Stimulated activated memory B cell treated with anti-CD40 and anti-IgM and Interleukin-4, amounts not matched to agents 10 μg/mL and 1 μg/mL and 100 μg/mL, for 72 hours (primary cell): ENCODE measurements at regions not wholly inside any gene's neighbourhood (a gene's known extent, or its start where the extent isn't known, plus 50 kb on each side); places are given as distances from the start of the nearest gene placed in this dataset.
"Not testable (repeated sequence)": the region's sequence is repeated elsewhere in the genome, so short reads cannot be mapped to it uniquely, and the experiment has no call there.

Source experiments
- ATAC-seq: fragments of 150-1000 bp; cut with Tn5 transposase; 2 replicates; pipeline ENCODE4 v1.10.0; 2021
- H3K27ac Mint-ChIP-seq: one replicate; pipeline ENCODE4 v1.8.0; 2022; ENCODE audit warnings: mild to moderate bottlenecking, mixed read lengths
- H3K27me3 Mint-ChIP-seq: one replicate; pipeline ENCODE4 v1.8.0; 2022; ENCODE audit warnings: mixed read lengths
- H3K36me3 Mint-ChIP-seq: one replicate; pipeline ENCODE4 v1.8.0; 2022; ENCODE audit warnings: mixed read lengths
- H3K4me1 Mint-ChIP-seq: one replicate; pipeline ENCODE4 v1.8.0; 2022; ENCODE audit warnings: mixed read lengths
- H3K4me3 Mint-ChIP-seq: one replicate; pipeline ENCODE4 v1.8.0; 2022; ENCODE audit warnings: mild to moderate bottlenecking, moderate library complexity, mixed read lengths
- H3K9me3 Mint-ChIP-seq: one replicate; pipeline ENCODE4 v1.8.0; 2022; ENCODE audit warnings: mixed read lengths

DNA sequence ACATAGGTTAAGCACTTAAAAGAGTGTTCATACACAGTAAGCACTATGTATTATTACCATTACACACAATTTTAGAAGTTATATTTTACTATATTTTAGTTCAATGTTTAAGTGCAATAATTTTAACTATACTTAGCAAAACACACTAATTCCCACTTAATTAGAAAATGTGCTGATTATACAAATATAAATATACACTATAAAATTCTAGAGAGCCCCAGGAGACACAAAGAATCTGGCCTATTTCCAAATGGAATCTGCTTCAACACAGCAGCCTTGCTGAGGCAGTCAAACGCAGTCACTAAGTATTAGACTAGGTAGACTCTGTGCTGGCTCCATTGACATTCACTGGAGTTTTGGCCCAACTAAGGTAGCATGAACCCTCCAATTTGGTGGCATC is 160.9 kb downstream of the CETN3 start:
- no peaks in the 10 kb centered on the region for H3K4me1 Mint-ChIP-seq
- H3K36me3 Mint-ChIP-seq = no peaks in the 10 kb centered on the region
- no peak for ATAC-seq
- no peaks in the 10 kb centered on the region for H3K27me3 Mint-ChIP-seq
- H3K4me3 Mint-ChIP-seq = no peak overlapping the region
- no peak overlapping the region for H3K27ac Mint-ChIP-seq
- no peaks in the 10 kb centered on the region for H3K9me3 Mint-ChIP-seq

DNA sequence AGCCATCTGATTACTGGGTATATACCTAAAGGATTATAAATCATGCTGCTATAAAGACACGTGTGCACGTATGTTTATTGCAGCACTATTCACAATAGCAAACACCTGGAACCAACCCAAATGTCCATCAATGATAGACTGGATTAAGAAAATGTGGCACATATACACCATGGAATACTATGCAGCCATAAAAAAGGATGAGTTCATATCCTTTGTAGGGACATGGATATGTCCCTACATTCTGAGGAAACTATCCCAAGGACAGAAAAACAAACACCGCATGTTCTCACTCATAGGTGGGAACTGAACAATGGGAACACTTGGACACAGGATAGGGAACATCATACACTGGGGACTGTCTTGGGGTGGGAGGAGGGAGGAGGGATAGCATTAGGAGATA is 165.7 kb downstream of the CETN3 start:
- not testable (repeated sequence) for H3K4me1 Mint-ChIP-seq, H3K4me3 Mint-ChIP-seq, H3K27ac Mint-ChIP-seq, H3K27me3 Mint-ChIP-seq, ATAC-seq, H3K36me3 Mint-ChIP-seq, H3K9me3 Mint-ChIP-seq

GRCh38 chr5:90233476-90233875 is 176.1 kb downstream of the CETN3 start:
- no peaks in the 10 kb centered on the region for H3K36me3 Mint-ChIP-seq
- no peak overlapping the region for H3K4me3 Mint-ChIP-seq
- H3K4me1 Mint-ChIP-seq = no peaks in the 10 kb centered on the region
- H3K9me3 Mint-ChIP-seq = no peaks in the 10 kb centered on the region
- H3K27ac Mint-ChIP-seq = no peak overlapping the region
- ATAC-seq = no peak
- H3K27me3 Mint-ChIP-seq = peaks cover 7% of the 10 kb centered on the region

DNA sequence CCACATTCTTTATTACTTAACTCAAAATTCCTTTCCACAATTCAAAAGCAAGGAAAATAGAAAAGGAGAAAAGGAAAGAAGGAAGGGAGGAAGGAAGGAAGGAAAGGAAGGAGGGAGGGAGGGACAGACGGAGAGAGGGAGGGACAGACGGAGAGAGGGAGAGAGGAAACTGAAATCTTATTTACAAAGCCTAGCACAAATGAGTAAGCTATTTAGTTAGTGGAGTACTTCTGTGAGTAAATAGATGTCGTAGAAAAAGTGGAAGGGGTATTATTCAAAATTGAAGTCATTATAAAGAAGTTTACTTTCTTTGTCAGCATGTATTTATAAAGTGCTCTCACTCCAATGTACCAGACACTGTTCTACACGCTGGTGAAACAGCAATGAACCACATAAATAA is 177.9 kb downstream of the CETN3 start:
- no peaks in the 10 kb centered on the region for H3K9me3 Mint-ChIP-seq
- H3K27me3 Mint-ChIP-seq = peaks cover 11% of the 10 kb centered on the region
- ATAC-seq = no peak
- H3K4me1 Mint-ChIP-seq = no peaks in the 10 kb centered on the region
- no peak overlapping the region for H3K27ac Mint-ChIP-seq
- no peak overlapping the region for H3K4me3 Mint-ChIP-seq
- H3K36me3 Mint-ChIP-seq = no peaks in the 10 kb centered on the region

- Mint-ChIP-seq H3K27me3 (peaks cover 11% of the 10 kb centered on the region), H3K4me1 (no peaks in the 10 kb centered on the region), H3K27ac (no peak overlapping the region), H3K9me3 (no peaks in the 10 kb centered on the region), H3K36me3 (no peaks in the 10 kb centered on the region), H3K4me3 (no peak overlapping the region)
- peak; percentile 40 for ATAC-seq
These were observed 181.9 kb downstream of the CETN3 start for GRCh38 chr5:90227683-90228082.

DNA sequence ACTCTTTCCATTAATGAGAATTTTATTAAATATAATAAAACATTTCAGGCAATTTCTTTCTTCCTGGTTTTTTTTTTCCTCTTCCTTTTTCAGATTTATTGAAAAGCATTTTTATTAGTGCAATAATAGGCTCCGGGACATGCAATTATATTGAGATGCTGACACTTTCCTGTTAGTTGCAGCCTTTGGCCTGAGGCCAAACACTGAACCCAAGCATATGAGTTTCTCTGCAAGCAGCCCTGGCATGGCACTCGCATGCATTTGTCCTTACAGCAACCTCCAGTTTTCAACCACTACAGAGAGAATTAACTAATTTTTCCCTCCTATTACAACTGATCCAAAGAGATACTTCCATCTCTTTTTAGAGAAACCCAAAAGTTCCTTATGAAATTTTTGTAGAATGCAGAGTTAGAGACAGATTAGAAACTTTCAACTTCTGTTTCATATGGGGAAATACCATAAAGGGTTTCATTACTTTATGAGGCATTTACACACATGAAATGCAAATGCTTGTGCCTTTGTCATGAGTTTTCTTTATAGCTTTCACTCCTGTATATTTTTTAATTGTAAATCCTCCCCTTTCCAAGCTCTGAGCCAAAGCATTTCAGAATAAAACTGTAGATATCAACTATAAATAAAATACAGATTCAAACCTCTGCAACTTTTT is 183.0 kb downstream of the CETN3 start:
- no peak for ATAC-seq
- Mint-ChIP-seq H3K9me3 (no peaks in the 10 kb centered on the region), H3K27ac (no peak overlapping the region), H3K27me3 (peaks cover 11% of the 10 kb centered on the region), H3K36me3 (no peaks in the 10 kb centered on the region), H3K4me3 (no peak overlapping the region), H3K4me1 (no peaks in the 10 kb centered on the region)

GRCh38 chr5:90224342-90224741 is 185.2 kb downstream of the CETN3 start:
- Mint-ChIP-seq H3K27me3 (peaks cover 11% of the 10 kb centered on the region), H3K4me1 (no peaks in the 10 kb centered on the region), H3K27ac (no peak overlapping the region), H3K4me3 (no peak overlapping the region), H3K36me3 (no peaks in the 10 kb centered on the region), H3K9me3 (no peaks in the 10 kb centered on the region)
- ATAC-seq = no peak

DNA sequence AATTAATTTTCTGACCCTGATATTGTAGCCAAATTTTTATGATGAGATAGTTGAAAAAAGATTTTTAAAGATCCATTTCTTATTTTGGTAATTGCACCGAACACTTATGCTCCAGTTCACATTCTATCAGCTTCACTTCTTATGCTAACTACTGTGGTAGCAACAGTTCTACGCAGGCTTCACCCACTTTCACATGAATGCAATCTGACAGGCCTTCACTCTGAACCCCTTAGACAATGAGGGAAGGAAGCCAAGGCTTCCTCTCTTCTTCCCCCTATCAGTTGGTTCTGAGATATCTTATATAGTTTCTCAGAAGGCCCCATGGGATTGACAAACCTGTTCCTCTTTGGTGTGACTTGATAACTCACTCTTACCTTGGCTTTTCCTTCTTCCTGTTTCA is 185.8 kb downstream of the CETN3 start:
- H3K27me3 Mint-ChIP-seq = peaks cover 17% of the 10 kb centered on the region
- H3K4me3 Mint-ChIP-seq = no peak overlapping the region
- no peaks in the 10 kb centered on the region for H3K36me3 Mint-ChIP-seq
- no peaks in the 10 kb centered on the region for H3K4me1 Mint-ChIP-seq
- H3K27ac Mint-ChIP-seq = no peak overlapping the region
- no peaks in the 10 kb centered on the region for H3K9me3 Mint-ChIP-seq
- ATAC-seq = no peak

DNA sequence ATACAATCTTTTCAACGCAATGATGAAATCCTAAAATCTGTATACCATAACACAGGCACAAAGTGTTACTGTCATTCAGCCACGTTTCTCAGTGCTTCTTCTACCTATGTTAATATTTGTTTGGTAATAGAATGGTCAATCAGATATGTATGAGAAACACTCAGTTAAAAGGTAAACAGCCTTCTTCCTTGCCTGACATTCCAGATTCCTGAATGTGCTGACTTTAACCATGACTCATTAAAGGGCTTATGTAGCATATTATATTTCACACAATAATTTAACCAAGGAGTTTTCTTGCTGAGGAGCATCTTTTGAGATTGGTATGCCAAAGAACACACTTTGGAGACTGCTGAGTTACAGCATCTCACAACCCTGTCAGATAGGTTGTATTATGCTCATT is 187.6 kb downstream of the CETN3 start:
- no peak overlapping the region for H3K27ac Mint-ChIP-seq
- no peak for ATAC-seq
- no peaks in the 10 kb centered on the region for H3K36me3 Mint-ChIP-seq
- no peak overlapping the region for H3K4me3 Mint-ChIP-seq
- H3K4me1 Mint-ChIP-seq = no peaks in the 10 kb centered on the region
- no peaks in the 10 kb centered on the region for H3K9me3 Mint-ChIP-seq
- peaks cover 14% of the 10 kb centered on the region for H3K27me3 Mint-ChIP-seq

- no peak overlapping the region for H3K4me3 Mint-ChIP-seq
- peaks cover 14% of the 10 kb centered on the region for H3K27me3 Mint-ChIP-seq
- H3K27ac Mint-ChIP-seq = no peak overlapping the region
- H3K4me1 Mint-ChIP-seq = no peaks in the 10 kb centered on the region
- no peaks in the 10 kb centered on the region for H3K9me3 Mint-ChIP-seq
- no peaks in the 10 kb centered on the region for H3K36me3 Mint-ChIP-seq
- no peak for ATAC-seq
These were observed 189.0 kb downstream of the CETN3 start for GRCh38 chr5:90220554-90220953.

- H3K4me1 Mint-ChIP-seq = no peaks in the 10 kb centered on the region
- H3K36me3 Mint-ChIP-seq = no peaks in the 10 kb centered on the region
- H3K27ac Mint-ChIP-seq = no peak overlapping the region
- peaks cover 14% of the 10 kb centered on the region for H3K27me3 Mint-ChIP-seq
- no peak overlapping the region for H3K4me3 Mint-ChIP-seq
- ATAC-seq = no peak
- no peaks in the 10 kb centered on the region for H3K9me3 Mint-ChIP-seq
These were observed 194.6 kb downstream of the CETN3 start for GRCh38 chr5:90214991-90215390.

- H3K36me3 Mint-ChIP-seq, H3K27me3 Mint-ChIP-seq, ATAC-seq, H3K4me1 Mint-ChIP-seq, H3K9me3 Mint-ChIP-seq, H3K4me3 Mint-ChIP-seq, H3K27ac Mint-ChIP-seq: not testable (repeated sequence)
These were observed 201.2 kb downstream of the CETN3 start for GRCh38 chr5:90208323-90208722.

DNA sequence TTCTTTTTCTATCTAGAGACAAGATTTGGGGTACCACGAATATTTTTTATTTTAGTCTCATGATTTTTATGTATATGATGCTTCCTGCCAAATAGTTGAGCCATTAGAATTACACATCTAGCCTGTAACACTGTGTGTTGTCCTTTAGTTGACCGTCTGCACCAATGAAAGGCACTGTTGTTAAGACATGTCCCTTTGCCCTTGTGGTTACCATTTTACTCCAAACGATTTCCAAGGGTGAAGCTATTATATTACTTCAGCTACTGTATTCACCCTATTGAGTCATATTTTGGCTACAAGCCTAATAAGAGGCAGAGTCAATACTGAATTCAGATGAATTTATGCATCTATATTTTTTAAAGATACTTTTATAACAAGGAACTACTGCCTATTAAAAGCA is 207.6 kb downstream of the CETN3 start:
- Mint-ChIP-seq H3K36me3 (no peaks in the 10 kb centered on the region), H3K9me3 (peaks cover 5% of the 10 kb centered on the region), H3K27me3 (no peaks in the 10 kb centered on the region), H3K27ac (no peak overlapping the region), H3K4me3 (no peak overlapping the region), H3K4me1 (peaks cover 6% of the 10 kb centered on the region)
- ATAC-seq = no peak

- ATAC-seq = peak; percentile 43
- no peaks in the 10 kb centered on the region for H3K9me3 Mint-ChIP-seq
- no peaks in the 10 kb centered on the region for H3K36me3 Mint-ChIP-seq
- H3K4me1 Mint-ChIP-seq = peaks cover 3% of the 10 kb centered on the region
- peaks cover 8% of the 10 kb centered on the region for H3K27me3 Mint-ChIP-seq
- H3K4me3 Mint-ChIP-seq = no peak overlapping the region
- no peak overlapping the region for H3K27ac Mint-ChIP-seq
These were observed 216.3 kb downstream of the CETN3 start for GRCh38 chr5:90193185-90193822.

DNA sequence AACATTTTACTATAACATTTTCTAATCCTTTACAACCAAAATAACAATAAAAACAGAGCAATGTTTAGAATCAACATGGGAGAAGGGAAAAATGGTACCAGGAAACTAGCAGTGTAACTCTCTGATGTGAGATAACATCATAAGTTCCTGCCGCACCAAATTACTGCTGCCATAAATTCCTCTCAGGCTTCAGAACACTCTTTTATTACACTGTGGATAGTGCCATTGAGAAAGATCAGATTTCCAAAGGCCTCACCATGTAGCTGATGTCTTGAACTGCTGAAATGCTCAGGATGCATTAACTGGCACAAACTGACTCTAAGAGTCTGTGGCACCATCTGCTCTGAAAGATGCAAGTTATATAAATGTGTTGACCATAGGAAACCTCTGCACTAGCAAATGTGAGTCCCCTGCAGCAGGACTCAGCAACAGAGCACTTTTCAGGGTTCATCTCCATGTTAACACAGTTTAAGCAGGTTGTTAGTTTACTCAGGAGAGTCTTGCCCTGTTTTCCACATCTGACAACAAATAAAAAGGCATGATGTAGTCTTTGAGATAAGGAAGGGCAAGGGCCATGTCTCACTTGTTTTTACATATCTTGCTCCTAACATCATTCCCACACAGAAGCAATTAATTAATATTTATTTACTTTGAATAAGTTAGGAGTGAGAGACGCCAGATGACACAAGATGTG is 218.1 kb downstream of the CETN3 start:
- Mint-ChIP-seq H3K4me1 (no peaks in the 10 kb centered on the region), H3K4me3 (no peak overlapping the region), H3K36me3 (no peaks in the 10 kb centered on the region), H3K9me3 (no peaks in the 10 kb centered on the region), H3K27me3 (peaks cover 18% of the 10 kb centered on the region), H3K27ac (no peak overlapping the region)
- ATAC-seq = no peak

- Mint-ChIP-seq H3K27me3 (peaks cover 26% of the 10 kb centered on the region), H3K4me3 (no peak overlapping the region), H3K4me1 (no peaks in the 10 kb centered on the region), H3K27ac (peak overlapping the region; percentile 62), H3K9me3 (no peaks in the 10 kb centered on the region), H3K36me3 (no peaks in the 10 kb centered on the region)
- ATAC-seq = no peak
These were observed 223.6 kb downstream of the CETN3 start for GRCh38 chr5:90185897-90186468.
